HFF-Myc (cell line): ENCODE measurements at regions not wholly inside any gene's neighbourhood (a gene's known extent, or its start where the extent isn't known, plus 50 kb on each side); places are given as distances from the start of the nearest gene placed in this dataset.
"Not testable (repeated sequence)": the region's sequence is repeated elsewhere in the genome, so short reads cannot be mapped to it uniquely, and the experiment has no call there.

Source experiments
- DNase-seq: peaks from one replicate; pipeline ENCODE4 v3.0.0-alpha.2; 2011; ENCODE audit warnings: low read depth; ENCODE audit errors: extremely low read depth
- H3K4me3 ChIP-seq: replicated peaks from 2 replicates; pipeline ENCODE4 v1.5.1; 2011; ENCODE audit warnings: low read depth, mild to moderate bottlenecking, control low read depth, low read length
- TF ChIP-seq, protein P1 (sequence below): IDR thresholded peaks from 2 replicates; pipeline ENCODE4 v1.5.1; 2012; ENCODE audit warnings: mild to moderate bottlenecking, low read depth, low read length, control low read depth; ENCODE audit errors: missing control alignments

- TF ChIP-seq, protein P1, sequence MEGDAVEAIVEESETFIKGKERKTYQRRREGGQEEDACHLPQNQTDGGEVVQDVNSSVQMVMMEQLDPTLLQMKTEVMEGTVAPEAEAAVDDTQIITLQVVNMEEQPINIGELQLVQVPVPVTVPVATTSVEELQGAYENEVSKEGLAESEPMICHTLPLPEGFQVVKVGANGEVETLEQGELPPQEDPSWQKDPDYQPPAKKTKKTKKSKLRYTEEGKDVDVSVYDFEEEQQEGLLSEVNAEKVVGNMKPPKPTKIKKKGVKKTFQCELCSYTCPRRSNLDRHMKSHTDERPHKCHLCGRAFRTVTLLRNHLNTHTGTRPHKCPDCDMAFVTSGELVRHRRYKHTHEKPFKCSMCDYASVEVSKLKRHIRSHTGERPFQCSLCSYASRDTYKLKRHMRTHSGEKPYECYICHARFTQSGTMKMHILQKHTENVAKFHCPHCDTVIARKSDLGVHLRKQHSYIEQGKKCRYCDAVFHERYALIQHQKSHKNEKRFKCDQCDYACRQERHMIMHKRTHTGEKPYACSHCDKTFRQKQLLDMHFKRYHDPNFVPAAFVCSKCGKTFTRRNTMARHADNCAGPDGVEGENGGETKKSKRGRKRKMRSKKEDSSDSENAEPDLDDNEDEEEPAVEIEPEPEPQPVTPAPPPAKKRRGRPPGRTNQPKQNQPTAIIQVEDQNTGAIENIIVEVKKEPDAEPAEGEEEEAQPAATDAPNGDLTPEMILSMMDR = no peak
- no peak overlapping the region for H3K4me3 ChIP-seq
- no peak for DNase-seq
Observed at GRCh38 chr14:46147452-46147851, 504.1 kb downstream of the RPL10L start.

- TF ChIP-seq, protein P1 = no peak
- no peak for DNase-seq
- H3K4me3 ChIP-seq = no peak overlapping the region
Observed at GRCh38 chr14:46147024-46147423, 504.6 kb downstream of the RPL10L start.

GRCh38 chr14:46140445-46140844 lies 511.1 kb downstream of the RPL10L start:
- TF ChIP-seq, protein P1 = no peak
- no peak for DNase-seq

DNA sequence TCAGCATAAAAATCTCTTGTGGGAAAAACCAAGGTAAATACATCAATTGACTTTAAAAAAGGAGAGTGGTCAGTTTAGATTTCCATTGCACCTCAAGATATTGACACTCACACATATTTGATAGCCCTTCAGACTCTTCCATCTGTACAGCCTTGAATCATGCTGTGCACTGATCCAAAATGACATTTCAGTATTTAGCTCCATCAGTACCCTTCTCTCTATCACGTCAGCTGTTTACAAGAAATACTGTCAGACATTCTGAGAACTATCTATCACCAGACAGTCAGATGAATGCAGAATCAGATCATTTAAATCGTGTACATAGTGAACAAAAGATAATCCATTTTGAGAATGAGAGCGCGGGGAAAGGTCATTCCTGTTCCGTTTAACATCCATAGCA lies 511.9 kb downstream of the RPL10L start:
- no peak for DNase-seq
- H3K4me3 ChIP-seq = no peak overlapping the region
- TF ChIP-seq, protein P1 = no peak

More at GRCh38 chr14:46140445-46140844, 511.1 kb downstream of the RPL10L start:
- no peak overlapping the region for H3K4me3 ChIP-seq

DNA sequence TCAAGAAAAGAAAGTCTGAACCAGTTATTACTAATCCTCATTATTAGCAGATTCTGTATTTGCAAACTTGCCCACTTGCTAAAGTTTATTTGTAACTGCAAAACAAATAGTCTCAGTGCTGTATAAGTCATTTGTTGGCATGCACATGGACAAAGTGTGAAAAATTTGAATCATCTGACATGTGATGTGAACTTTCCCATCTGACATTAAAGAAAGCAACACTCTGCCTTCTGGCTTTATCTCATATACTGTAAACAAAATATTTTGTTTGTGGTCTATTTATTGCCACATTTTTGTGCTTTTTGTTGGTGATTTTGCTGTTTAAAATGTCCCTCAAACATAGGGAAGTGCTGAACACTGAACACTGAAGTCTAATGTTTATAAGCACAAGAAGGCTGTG lies 513.8 kb downstream of the RPL10L start:
- no peak for DNase-seq
- TF ChIP-seq, protein P1 = no peak
- no peak overlapping the region for H3K4me3 ChIP-seq

GRCh38 chr14:46136456-46136855 lies 515.1 kb downstream of the RPL10L start:
- TF ChIP-seq, protein P1 = no peak
- no peak for DNase-seq

GRCh38 chr14:46108228-46108627 lies 543.4 kb downstream of the RPL10L start:
- TF ChIP-seq, protein P1 = no peak
- no peak overlapping the region for H3K4me3 ChIP-seq
- no peak for DNase-seq

More at GRCh38 chr14:46136456-46136855, 515.1 kb downstream of the RPL10L start:
- no peak overlapping the region for H3K4me3 ChIP-seq

GRCh38 chr14:46100901-46101300 lies 550.7 kb downstream of the RPL10L start:
- not testable (repeated sequence) for DNase-seq, H3K4me3 ChIP-seq
